IMR-90 (cell line): ENCODE measurements at regions not wholly inside any gene's neighbourhood (a gene's known extent, or its start where the extent isn't known, plus 50 kb on each side); places are given as distances from the start of the nearest gene placed in this dataset.

Experiments used
- CEBPB ChIP-seq: IDR thresholded peaks from 2 replicates; pipeline ENCODE4 v1.6.1; 2012; ENCODE audit warnings: low read depth, low read length, improper control_type of control experiment
- CHD1 ChIP-seq: IDR thresholded peaks from 2 replicates; pipeline ENCODE4 v1.6.1; 2012; ENCODE audit warnings: low read depth, low read length, improper control_type of control experiment
- ELK1 ChIP-seq: fragments of 150-350 bp; IDR thresholded peaks from 2 replicates; pipeline ENCODE4 v1.6.1; 2016; ENCODE audit warnings: low read depth, mild to moderate bottlenecking, low read length, moderate library complexity, borderline replicate concordance
- FOS ChIP-seq: fragments of 150-350 bp; IDR thresholded peaks from 2 replicates; pipeline ENCODE4 v1.6.1; 2016; ENCODE audit warnings: low read depth, low read length
- MAFK ChIP-seq: IDR thresholded peaks from 2 replicates; pipeline ENCODE4 v1.6.1; 2012; ENCODE audit warnings: low read depth, low read length, improper control_type of control experiment
- MAZ ChIP-seq: IDR thresholded peaks from 2 replicates; pipeline ENCODE4 v1.6.1; 2012; ENCODE audit warnings: low read depth, mild to moderate bottlenecking, low read length, improper control_type of control experiment, moderate library complexity, borderline replicate concordance
- MXI1 ChIP-seq: IDR thresholded peaks from 2 replicates; pipeline ENCODE4 v1.6.1; 2012; ENCODE audit warnings: low read depth, mild to moderate bottlenecking, low read length, moderate library complexity, borderline replicate concordance
- NFE2L2 ChIP-seq: fragments of 150-350 bp; IDR thresholded peaks from 2 replicates; pipeline ENCODE4 v1.6.1; 2016; ENCODE audit warnings: low read depth, mild to moderate bottlenecking, low read length
- POLR2A ChIP-seq: IDR thresholded peaks from 2 replicates; pipeline ENCODE4 v1.6.1; 2012; ENCODE audit warnings: mild to moderate bottlenecking, low read depth, low read length
- RAD21 ChIP-seq: IDR thresholded peaks from 2 replicates; pipeline ENCODE4 v1.6.1; 2012; ENCODE audit warnings: low read length, improper control_type of control experiment
- RCOR1 ChIP-seq: IDR thresholded peaks from 2 replicates; pipeline ENCODE4 v1.6.1; 2012; ENCODE audit warnings: mild to moderate bottlenecking, low read length, improper control_type of control experiment; ENCODE audit not compliant: insufficient replicate concordance
- SMC3 ChIP-seq: fragments of 150-350 bp; IDR thresholded peaks from 2 replicates; pipeline ENCODE4 v1.6.1; 2016; ENCODE audit warnings: low read depth, mild to moderate bottlenecking, antibody characterized with exemption, low read length, moderate library complexity
- USF2 ChIP-seq: fragments of 150-350 bp; IDR thresholded peaks from 2 replicates; pipeline ENCODE4 v1.6.1; 2017; ENCODE audit warnings: mild to moderate bottlenecking, antibody characterized with exemption, low read length, low read depth
- TF ChIP-seq, protein P1 (sequence below): conservative IDR thresholded peaks from 2 replicates; pipeline ENCODE4 v1.5.1; 2012; ENCODE audit warnings: mild to moderate bottlenecking, low read depth, low read length, improper control_type of control experiment

DNA sequence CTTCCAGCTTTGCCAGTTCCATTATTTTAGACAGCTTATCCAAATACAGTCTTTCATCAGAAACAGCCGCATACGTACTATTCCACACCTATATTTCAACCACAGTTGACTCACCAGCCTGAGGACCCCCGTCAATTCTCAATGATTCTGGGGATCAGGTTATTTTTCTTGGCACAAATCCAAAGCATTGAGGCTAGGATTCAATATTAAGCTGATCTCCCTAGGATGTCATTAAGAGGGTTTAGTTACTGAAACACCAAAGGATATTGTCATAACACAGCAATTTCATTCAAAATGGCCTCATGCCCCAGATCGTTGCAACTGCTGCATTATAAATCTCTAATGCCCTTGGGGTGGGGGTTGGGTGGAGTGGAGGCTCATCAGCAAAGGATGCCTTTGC is 214.6 kb downstream of the PTEN start:
- no peak for TF ChIP-seq CHD1
- TF ChIP-seq, protein P1, sequence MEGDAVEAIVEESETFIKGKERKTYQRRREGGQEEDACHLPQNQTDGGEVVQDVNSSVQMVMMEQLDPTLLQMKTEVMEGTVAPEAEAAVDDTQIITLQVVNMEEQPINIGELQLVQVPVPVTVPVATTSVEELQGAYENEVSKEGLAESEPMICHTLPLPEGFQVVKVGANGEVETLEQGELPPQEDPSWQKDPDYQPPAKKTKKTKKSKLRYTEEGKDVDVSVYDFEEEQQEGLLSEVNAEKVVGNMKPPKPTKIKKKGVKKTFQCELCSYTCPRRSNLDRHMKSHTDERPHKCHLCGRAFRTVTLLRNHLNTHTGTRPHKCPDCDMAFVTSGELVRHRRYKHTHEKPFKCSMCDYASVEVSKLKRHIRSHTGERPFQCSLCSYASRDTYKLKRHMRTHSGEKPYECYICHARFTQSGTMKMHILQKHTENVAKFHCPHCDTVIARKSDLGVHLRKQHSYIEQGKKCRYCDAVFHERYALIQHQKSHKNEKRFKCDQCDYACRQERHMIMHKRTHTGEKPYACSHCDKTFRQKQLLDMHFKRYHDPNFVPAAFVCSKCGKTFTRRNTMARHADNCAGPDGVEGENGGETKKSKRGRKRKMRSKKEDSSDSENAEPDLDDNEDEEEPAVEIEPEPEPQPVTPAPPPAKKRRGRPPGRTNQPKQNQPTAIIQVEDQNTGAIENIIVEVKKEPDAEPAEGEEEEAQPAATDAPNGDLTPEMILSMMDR: no peak
- no peak for TF ChIP-seq MXI1
- TF ChIP-seq POLR2A: no peak
- TF ChIP-seq NFE2L2: no peak
- no peak for TF ChIP-seq CEBPB
- no peak for TF ChIP-seq MAFK
- TF ChIP-seq USF2: no peak
- TF ChIP-seq SMC3: no peak
- TF ChIP-seq RAD21: no peak
- no peak for TF ChIP-seq RCOR1
- no peak for TF ChIP-seq FOS
- TF ChIP-seq ELK1: no peak
- no peak for TF ChIP-seq MAZ
